ENCODE measurements at regions not wholly inside any gene's neighbourhood (a gene's known extent, or its start where the extent isn't known, plus 50 kb on each side); places are given as distances from the start of the nearest gene placed in this dataset.
"Not testable (repeated sequence)": the region's sequence is repeated elsewhere in the genome, so short reads cannot be mapped to it uniquely, and the experiment has no call there.

DNA sequence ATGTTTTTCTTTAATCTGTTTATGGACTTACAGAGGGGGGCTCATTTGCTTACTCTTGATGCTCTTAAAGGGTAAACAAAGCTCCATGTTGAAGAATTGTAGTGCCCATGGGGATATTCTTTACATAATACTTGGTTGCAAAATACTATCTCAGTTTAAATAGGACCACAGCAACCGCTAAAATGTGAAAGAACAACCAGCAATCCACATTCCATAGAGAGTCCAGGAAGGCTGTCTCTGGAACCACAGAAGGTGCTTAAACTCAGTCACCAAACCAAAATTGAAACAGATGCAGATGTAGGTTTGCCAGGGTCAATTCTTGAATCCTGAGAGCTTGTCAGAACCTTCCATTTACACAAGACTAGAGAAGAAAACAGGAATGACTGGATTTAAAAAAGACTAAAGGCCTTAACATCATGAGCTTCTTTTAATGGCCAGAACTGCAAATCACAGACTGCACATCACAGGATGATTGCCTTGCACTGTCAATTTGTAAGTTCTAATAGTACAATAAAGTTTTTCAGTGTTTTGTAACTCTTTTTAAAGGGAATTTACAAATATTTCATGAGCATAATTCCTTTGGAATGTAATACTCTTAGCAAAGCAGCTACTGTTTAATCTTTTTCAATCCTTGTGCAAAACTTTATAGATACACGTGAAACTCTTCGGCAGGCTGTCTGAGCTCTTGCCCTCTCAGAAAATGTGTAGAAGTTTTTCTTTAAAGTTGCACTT, 661.6 kb downstream of the SI start:
- ATAC-seq, result no peak
- no peak for DNase-seq
- intact Hi-C loops (cut with DNase I, micrococcal nuclease), result no loop called here

DNA sequence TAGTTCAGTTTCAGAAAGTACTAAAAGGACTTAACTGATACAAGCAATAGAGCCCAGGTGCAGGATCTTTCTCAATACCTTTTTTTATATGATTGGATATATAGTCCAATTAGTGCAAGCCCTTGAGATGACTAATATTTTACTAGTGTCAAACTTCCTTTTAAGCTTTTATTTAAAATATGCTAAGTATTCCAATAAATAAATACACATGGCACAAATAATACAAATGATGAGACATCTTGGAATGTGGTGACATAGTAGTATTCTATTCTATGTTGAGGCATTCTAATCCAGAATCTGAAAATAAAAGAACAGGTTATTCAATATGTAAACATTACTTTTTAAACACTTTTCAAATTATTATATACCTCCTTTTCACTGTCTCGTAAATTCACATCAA, 670.0 kb downstream of the SI start:
- intact Hi-C loops (cut with DNase I, micrococcal nuclease), result no loop called here
- ATAC-seq (no peak), DNase-seq (no peak)

DNA sequence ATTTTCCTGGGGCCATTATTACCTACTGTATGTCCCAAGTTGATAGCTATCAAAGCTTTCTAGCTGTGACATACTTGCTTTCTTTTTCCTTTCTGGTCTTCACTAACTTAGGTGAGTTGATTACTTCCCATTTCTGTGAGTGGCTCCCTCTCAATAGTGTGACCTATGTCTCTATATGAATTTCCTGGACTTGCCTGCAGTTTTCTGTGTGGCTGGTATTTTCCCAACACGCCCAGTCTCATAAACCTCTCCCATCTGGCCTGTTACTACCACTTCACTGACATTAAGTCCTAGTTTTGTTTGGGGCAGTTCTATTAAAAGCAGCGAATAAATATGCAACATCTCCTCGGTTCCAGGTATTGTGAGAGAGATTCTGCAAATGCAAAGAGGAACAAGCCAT, 671.2 kb downstream of the SI start:
- intact Hi-C loops (cut with DNase I, micrococcal nuclease), result no loop called here
- ATAC-seq (peak; percentile 100), DNase-seq (peak; percentile 28 to 51)

DNA sequence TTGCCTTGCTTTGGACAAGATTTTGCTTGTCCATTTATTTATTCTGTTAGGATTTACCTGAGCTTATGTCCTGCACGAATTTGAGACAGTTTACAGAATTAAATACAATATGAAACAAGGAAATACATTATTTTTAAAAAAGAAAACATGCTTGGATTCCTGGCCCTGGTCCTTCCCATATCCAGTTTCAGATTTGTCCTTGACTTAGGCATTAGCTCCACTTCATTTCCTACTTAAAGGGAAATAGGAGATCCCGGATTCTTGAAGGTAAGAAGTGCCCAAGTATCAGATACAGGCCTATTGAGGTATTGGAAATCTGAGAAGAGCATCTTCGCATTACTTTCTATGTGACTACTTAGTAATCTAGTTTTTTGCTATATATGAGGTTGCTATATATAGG, 672.0 kb downstream of the SI start:
- ATAC-seq, result no peak
- intact Hi-C loops (cut with DNase I, micrococcal nuclease), result no loop called here
- DNase-seq, result no peak

DNA sequence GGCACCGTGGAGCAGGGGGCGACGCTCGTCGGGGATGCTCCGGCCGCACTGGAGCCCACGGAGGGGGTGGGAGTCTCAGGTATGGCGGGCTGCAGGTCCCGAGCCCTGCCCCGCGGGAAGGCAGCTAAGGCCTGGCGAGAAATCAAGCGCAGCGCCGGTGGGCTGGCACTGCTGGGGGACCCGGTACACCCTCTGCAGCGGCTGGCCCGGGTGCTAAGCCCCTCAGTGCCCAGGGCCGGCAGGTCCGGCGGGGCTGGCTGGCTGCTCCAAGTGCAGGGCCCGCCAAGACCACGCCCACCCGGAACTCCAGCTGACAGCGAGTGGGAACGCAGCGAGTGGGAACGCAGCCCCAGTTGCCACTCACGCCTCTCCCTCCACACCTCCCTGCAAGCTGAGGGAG, 676.4 kb downstream of the SI start:
- no peak for DNase-seq
- no peak for ATAC-seq
- intact Hi-C loops (cut with DNase I, micrococcal nuclease), result no loop called here

DNA sequence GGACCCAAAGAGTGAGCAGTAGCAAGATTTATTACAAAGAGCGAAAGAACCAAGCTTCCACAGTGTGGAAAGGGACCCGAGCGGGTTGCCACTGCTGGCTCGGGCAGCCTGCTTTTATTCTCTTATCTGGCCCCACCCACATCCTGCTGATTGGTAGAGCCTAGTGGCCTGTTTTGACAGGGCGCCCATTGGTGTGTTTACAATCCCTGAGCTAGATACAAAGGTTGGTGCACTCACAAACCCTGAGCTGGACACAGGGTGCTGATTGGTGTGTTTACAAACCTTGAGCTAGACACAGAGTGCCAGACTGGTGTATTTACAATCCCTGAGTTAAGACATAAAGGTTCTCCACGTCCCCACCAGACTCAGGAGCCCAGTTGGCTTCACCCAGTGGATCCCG, 676.9 kb downstream of the SI start:
- intact Hi-C loops (cut with DNase I, micrococcal nuclease); ATAC-seq; DNase-seq: not testable (repeated sequence)

DNA sequence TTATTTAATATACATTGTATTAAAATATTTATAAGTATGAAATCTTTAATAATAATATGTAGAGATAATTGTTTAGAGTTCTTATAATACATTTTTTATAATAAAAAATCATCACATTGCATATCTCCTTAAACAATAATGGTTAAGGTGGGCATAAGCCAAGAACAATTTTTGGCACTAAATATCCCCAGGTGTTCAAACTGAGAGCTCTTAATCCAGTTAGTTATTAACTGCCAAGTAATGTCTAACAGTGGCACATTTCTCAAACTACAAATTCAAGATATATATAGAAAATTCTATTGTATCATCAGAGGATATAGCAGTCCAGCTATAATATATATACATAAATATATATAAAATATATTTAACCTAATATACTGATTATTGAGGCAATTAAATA, 680.8 kb downstream of the SI start:
- no peak for DNase-seq
- intact Hi-C loops (cut with DNase I, micrococcal nuclease), result no loop called here
- ATAC-seq, result no peak

DNA sequence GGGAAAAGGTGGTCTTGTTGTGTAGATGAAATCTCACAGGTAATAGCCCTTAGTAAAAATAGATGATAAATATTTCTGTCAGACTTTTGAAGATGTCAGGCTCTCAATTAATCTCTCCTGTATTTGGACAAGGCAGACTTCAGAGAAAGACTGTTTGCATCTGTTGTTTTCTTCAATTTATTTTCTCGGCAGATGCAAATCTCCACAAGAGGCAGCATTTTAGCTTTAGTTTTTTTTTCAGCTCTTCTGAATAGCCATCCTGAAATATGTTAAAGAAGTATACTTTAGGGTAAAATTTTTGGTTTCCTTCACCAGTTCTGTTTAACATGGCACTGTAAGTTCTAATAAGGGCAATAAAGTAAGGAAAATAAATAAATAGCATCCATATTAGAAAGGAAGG, 685.1 kb downstream of the SI start:
- ATAC-seq (no peak), DNase-seq (no peak)
- intact Hi-C loops (cut with DNase I, micrococcal nuclease), result no loop called here

DNA sequence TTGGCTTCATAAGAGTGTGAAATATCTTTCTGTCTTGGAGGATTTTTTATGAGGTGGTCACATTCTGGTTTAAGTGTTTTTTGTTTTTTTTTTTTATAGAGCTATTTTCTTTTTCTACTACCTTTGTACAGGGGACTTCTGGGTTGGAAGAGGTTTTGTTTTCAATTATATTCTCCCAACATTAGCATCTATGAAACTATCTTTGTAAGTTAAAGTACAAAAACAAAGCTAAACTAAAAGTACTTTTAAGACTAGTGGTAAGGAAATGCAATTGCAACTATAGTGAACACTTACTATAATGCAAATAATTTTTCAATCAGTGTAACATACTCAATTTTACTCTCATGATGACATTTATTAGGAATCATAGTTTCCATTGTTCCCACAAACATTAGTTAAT, 688.2 kb downstream of the SI start:
- intact Hi-C loops (cut with DNase I, micrococcal nuclease), result no loop called here
- no peak for DNase-seq
- no peak for ATAC-seq

DNA sequence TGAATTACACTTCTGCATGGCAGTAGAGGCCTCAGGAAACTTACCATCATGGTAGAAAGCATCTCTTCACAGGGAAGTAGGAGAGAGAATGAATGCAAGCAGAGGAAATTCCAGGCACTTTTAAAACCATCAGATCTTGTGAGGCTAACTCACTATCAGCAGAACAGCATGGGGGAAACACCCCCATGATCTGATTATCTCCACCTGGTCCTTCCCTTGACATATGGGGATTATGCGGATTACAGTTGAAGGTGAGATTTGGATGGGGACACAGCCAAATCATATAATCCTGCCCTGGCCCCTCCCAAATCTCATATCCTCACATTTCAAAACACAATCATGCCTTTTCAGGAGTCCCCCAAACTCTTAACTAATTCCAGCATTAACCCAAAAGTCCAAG, 691.1 kb downstream of the SI start:
- DNase-seq (no peak), ATAC-seq (no peak)
- intact Hi-C loops (cut with DNase I, micrococcal nuclease), result no loop called here

DNA sequence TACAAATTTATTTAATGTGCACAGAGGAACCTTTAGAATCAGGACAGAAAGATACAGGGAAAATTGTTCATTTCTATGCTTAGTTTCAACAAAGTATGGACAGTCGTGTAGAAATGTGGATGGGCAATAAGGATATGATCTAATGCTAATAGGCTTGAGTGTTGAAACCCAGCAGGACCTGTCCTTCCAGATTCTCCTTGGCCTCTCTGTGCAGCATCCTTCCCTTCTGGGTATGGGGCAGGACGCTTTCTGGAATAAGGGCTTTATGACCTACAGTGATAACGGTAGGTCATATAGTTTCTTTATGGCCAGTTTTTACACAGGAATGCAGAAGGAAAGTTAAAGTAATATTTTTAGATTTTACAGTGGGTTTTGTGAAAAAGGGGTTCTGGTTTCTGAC, 698.1 kb downstream of the SI start:
- ATAC-seq, result peak; percentile 56
- no peak for DNase-seq
- intact Hi-C loops (cut with DNase I, micrococcal nuclease), result no loop called here

DNA sequence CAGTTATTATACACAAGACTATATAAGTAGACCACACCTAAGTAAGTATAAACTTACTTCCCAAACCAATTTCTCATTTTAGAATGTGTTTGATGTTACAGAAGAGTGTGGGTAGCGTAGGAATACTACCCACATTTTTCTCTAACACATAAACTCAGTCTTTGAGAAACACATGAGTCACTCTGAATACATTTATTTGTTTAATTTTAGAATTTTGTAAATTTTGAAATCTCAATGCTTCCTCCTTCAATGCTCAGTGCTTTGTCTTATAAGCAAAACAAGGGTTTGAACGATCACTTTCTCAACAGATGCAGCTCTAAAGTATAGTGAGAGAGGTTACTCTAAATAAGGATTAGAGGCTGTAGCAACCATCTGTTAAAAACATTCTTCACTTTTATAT, 700.8 kb downstream of the SI start:
- DNase-seq, result no peak
- intact Hi-C loops (cut with DNase I, micrococcal nuclease), result no loop called here
- no peak for ATAC-seq

DNA sequence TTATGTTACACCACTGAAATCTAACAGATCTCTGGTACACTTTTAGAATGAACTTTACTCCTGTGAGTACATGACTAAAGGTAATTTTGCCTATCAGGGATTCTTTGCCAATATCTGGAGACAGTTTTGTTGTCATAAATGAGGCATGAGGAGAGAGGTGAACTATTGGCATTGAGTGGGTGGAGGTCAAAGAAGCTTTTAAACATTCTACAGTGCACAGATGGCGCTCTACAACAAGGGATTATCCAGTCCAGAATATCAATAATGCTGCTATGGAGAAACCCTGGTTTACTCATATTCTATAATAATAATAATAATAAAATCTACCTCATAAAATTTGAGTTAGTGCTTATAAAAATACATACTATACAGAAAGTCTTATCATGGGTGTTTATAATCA, 702.3 kb downstream of the SI start:
- DNase-seq (no peak), ATAC-seq (no peak)
- intact Hi-C loops (cut with DNase I, micrococcal nuclease), result no loop called here

DNA sequence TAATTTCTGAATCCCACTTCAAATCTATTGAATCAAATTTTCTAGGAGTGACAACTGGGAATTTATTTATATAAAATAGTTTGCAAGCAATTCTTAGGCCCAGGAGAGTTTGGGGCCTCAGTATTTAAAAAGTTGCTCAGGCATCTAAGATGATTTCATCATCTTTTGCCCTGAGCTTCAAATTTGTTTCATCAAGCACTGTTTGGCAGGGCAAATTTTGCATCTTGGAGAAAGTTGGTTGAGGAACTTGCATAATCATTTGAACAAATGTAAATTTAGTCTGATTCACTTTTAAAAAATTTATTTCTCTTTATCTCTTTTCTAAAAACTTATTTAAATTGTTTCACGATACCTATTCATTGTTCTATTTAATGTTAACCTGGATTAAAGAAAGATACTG, 702.8 kb downstream of the SI start:
- ATAC-seq (no peak), DNase-seq (no peak)
- intact Hi-C loops (cut with DNase I, micrococcal nuclease), result no loop called here

DNA sequence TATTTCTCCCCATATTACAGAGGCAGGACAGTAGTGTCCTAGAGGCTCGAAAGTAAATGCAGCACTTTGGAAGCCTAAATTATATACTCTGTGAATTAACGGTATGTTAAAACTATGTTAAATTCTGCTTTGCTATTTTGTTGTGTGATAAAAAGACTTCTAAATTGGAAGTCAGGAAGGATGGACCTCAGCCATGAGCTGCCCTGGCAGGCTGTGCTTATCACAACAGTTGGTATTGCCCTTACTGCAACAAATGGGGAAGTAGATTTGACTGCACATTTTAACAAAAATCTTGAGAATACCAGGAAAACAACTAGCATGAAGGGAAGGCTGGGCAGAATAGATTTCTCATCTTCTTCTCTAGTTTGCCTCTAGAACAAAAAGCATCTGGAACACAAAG, 706.6 kb downstream of the SI start:
- ATAC-seq (no peak), DNase-seq (no peak)
- intact Hi-C loops (cut with DNase I, micrococcal nuclease), result no loop called here

DNA sequence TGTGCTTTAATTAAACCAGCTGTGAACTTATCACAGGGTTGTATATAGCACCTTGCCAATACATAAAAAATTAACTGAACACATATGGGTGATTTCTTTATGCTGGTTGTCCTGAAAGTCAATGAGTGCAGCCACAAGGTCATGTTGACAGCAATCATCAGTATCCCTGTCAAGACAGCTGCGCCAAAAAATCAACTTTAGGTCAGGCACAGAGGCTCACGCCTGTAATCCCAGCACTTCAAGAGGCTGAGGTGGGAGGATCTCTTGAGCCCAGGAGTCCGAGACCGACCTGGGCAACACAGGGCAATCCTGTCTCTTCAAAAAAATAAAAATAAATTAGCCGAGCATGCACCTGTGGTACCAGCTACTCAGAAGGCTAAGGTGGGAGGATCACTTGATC, 707.3 kb downstream of the SI start:
- ATAC-seq, result no peak
- intact Hi-C loops (cut with DNase I, micrococcal nuclease), result no loop called here
- DNase-seq, result no peak

DNA sequence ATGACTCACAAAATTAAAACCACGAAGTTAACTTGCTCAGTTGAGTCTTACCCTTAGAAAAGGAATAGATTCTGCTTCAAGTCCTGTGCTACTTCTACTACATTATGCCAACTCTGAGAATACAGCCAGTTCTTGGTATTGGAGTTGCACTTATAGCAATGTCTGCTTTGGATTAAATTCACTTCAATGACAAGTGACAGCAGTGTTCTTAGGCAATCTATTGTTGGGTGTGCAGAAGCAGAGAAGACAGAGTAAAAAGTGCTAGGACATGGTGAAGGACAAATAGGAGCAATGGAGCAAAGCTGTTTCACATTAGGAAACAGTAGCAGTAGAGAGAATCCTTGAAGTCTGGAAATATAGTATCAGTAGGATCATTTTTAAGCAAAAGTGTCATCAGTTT, 713.1 kb downstream of the SI start:
- no peak for ATAC-seq
- DNase-seq, result no peak
- intact Hi-C loops (cut with DNase I, micrococcal nuclease), result no loop called here

DNA sequence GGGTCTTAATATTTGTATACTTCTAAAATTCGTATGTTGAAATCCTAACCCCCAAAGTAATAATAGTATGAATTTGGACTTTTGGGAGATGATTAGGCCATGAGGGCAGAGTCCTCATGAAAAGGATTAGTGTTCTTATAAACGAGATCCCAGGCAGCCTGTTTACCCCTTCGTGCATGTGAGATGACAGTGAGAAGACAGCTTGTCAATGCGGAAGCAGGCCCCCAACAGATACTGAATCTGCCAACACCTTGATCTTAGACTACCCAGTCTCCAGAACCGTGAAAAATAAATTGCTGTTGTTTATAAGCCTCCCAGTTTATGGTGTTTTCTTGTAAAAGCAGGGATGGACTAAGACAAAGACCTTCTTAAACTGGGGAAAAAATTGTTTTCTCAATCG, 714.2 kb downstream of the SI start:
- ATAC-seq, result no peak
- intact Hi-C loops (cut with DNase I, micrococcal nuclease), result no loop called here
- DNase-seq, result no peak

DNA sequence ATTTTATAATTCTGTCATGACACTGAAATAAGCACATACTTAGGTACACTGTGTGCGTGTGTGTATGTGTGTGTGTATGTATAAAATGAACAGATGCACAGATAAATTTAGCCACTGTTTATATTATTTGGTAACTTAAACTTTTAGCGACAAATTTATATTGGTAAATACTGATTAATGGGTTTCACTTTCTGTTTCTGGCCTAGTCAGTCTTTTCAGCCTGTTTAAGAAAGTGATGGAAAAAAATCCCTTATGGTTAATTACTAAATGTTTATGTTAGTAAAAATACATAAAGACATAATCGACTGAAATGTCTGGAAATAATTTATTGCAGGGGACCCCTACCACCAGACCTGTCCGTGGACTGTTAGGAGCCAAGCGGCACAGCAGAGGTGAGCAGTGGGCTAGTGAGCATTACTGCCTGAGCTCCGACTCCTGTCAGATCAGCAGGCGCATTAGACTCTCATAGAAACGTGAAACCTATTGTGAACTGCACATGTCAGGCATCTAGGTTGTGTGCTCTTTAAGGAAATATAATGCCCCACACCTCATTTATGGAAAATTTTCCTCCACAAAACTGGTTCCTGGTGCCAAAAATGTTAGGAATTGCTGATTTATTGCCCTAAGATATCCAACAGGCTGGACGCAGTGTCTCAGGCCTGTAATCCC, 717.4 kb downstream of the SI start:
- no peak for ATAC-seq
- intact Hi-C loops (cut with DNase I, micrococcal nuclease), result no loop called here
- no peak for DNase-seq

DNA sequence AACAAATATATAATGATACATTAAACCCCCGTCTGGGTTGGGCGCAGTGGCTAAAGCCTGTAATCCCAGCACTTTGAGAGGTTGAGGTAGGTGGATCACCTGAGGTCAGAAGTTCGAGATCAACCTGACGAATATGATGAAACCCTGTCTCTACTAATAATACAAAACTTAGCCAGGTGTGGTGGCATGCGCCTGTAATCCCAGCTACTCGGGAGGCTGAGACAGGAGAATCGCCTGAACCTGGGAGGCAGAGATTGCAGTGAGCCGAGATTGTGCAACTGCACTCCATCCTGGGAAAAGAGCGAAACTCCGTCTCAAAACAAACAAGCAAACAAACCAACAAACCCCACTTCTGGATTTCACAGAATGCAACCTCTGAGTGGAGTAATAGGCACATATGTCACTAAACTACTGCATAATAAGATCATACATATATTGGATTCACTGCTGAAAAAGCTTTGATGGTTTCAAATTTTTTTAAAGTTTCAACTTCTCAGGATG, 718.2 kb downstream of the SI start:
- intact Hi-C loops (cut with DNase I, micrococcal nuclease), result no loop called here
- DNase-seq, result no peak
- ATAC-seq, result no peak

DNA sequence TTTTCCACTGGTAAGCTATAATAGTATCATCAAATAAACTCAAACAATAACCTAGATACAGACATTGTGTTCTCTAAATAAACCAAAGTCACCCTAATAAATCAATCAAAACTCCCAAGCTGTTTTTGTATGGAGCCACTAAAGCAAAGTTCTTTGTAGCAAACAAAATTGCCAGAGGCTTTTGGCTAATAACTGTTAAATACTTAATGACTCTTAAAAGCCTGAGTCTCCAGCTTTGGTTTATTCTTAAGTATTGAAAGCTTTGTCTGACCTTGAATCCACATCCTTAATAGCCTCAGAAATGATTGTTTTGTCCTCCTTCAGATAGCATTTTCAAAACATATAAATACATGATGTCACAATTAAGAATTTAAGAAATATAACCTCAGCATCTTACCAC, 725.3 kb downstream of the SI start:
- no peak for DNase-seq
- intact Hi-C loops (cut with DNase I, micrococcal nuclease), result no loop called here
- ATAC-seq, result no peak
